HG03108 (cell line): ENCODE measurements at regions not wholly inside any gene's neighbourhood (a gene's known extent, or its start where the extent isn't known, plus 50 kb on each side); places are given as distances from the start of the nearest gene placed in this dataset.
"Not testable (repeated sequence)": the region's sequence is repeated elsewhere in the genome, so short reads cannot be mapped to it uniquely, and the experiment has no call there.

Experiments used
- ATAC-seq: cut with Tn5 transposase; IDR thresholded peaks from one replicate; pipeline ENCODE4 v1.9.1; 2021; ENCODE audit warnings: moderate library complexity; ENCODE audit not compliant: unreplicated experiment

DNA sequence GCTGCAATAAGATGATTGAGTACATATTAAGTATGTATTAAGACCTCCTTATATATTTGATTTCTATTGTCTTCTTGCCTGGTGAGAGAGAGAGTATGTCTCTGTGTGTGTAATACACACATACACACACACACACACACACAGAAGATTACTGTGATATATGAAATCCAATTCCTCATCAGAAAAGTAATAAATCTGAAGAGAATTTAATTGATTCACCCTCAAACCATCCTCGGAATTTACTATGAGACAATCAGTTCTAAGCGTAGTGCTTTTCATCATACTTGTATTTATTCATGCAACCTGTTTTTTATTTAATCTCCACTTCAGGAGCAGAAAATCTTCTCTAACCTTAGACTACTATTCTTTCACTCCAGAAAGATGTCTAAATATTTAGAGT lies 62.3 kb upstream of the TLL1 start:
- ATAC-seq: no peak

DNA sequence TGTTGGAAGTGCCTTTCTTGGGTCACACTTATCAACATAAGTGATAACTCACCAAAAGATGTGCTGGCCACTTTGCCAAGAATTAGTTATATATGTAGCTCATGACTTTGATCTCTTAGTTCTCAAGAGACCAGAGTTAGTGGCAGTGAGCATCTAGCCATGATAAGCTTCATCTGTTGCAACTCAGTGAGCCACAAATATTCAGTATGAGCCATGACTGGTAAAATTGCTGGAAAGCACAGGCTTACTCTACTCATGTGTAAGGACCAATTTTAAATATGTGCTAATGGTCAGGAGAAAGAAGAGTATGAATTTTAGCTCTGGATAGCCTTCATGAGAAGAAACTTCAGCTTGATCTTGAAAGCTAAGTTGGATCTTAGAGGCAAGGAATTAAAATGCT lies 59.4 kb upstream of the TLL1 start:
- ATAC-seq: no peak

DNA sequence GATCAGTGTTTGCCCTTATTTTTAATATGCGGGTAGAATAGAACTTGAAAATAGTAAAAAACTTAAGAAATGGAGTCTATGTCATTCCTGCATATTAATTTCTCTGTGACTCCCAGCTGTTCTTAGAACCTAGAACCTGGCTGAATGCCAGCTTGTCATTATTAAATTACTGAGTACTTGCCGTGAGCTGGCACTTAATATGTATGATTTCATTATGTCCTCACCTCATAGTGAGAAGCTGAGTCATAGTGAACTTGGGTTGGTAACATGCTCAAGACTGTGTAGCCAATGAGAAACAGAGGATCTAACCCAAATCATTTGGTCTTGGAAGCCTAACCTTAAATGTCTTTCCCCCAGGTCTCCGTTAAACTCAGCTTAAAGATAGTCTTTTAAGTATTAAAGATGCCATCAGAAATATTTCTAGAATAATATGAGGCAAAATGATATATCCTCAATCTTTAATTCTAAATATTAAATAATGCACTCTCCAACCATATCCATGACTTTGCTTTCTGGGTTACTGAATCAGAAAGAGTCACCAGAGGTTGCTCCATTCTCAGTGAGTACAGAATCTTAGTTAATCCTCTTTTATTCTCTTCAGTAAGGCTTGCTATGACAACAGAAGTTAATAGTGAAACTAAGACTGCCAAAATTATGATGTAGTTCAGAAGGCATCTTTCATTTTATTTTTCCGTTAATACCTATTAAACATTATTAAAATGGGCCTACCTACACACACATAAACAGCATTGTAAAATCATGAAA lies 58.6 kb upstream of the TLL1 start:
- ATAC-seq: no peak

DNA sequence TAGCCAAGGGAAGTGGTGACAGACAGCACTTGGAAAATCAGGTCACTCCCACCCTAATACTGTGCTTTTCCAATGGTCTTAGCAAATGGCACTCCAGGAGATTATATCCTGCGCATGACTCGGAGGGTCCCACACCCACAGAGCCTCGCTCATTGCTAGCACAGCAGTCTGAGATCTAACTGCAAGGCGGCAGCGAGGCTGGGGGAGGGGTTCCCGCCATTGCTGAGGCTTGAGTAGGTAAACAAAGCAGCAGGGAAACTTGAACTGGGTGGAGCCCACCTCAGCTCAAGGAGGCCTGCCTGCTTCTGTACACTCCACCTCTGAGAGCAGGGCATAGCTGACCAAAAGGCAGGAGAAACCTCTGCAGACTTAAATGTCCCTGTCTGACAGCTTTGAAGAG lies 53.9 kb upstream of the TLL1 start:
- ATAC-seq: not testable (repeated sequence)
